Panc1 (cell line): ENCODE measurements at regions not wholly inside any gene's neighbourhood (a gene's known extent, or its start where the extent isn't known, plus 50 kb on each side); places are given as distances from the start of the nearest gene placed in this dataset.

Experiments used
- ATAC-seq: fragments of 200-7000 bp; cut with Tn5 transposase; 2 replicates; pipeline ENCODE4 v1.9.1; 2020; ENCODE audit warnings: mild to moderate bottlenecking, moderate library complexity
- BruUV-seq: library from RNA; stranded (reverse); fragments of 400-500 nt; replicated peaks from 2 replicates; lab custom pipeline; 2021; lab: Mats Ljungman, UMichigan
- CTCF ChIA-PET: fragments of 300-600 bp; sonication (Branson Sonifier 250); formaldehyde crosslinking; loops from one replicate; lab custom pipeline; 2022; ENCODE audit warnings: antibody characterized with exemption; lab: Charles Lee
- POLR2A ChIA-PET: fragments of 300-600 bp; sonication (Branson Sonifier 250); formaldehyde crosslinking; loops from one replicate; lab custom pipeline; 2022; ENCODE audit warnings: antibody characterized with exemption; lab: Charles Lee
- DNase-seq: peaks from one replicate; pipeline ENCODE4 v3.0.0-alpha.2; 2010; ENCODE audit warnings: low read depth, low spot score
- H3K27ac ChIP-seq: 2 replicates; pipeline ENCODE4 v1.5.1; 2011; ENCODE audit warnings: mild to moderate bottlenecking, low read length, inconsistent platforms
- H3K27me3 ChIP-seq: fragments of 200-500 bp; sonication (Bioruptor generic); 2 replicates; pipeline ENCODE4 v1.6.0; 2014; ENCODE audit warnings: low read length, inconsistent platforms; ENCODE audit not compliant: control insufficient read depth, insufficient read depth
- H3K36me3 ChIP-seq: fragments of 200-500 bp; sonication (Bioruptor generic); 2 replicates; pipeline ENCODE4 v1.5.1; 2014; ENCODE audit warnings: inconsistent platforms, mild to moderate bottlenecking, low read length, moderate library complexity; ENCODE audit not compliant: control insufficient read depth, insufficient read depth
- H3K4me1 ChIP-seq: 2 replicates; pipeline ENCODE4 v1.5.1; 2011; ENCODE audit warnings: inconsistent platforms, mild to moderate bottlenecking, low read length, moderate library complexity; ENCODE audit not compliant: control insufficient read depth, insufficient read depth
- H3K4me3 ChIP-seq, 2 experiments: 2 replicates each; pipeline ENCODE4 v1.5.1; 2011 to 2012; ENCODE audit warnings: low read depth in 2 of 2, low read length in 2 of 2, mild to moderate bottlenecking in 2 of 2, inconsistent platforms in 1 of 2, moderate library complexity in 1 of 2
- H3K9me3 ChIP-seq: fragments of 200-500 bp; sonication (Bioruptor generic); 2 replicates; pipeline ENCODE4 v1.5.1; 2014; ENCODE audit warnings: low read depth, mild to moderate bottlenecking, inconsistent platforms, low read length, moderate library complexity; ENCODE audit not compliant: control insufficient read depth, insufficient read depth
- POLR2AphosphoS5 ChIP-seq: IDR thresholded peaks from 2 replicates; pipeline ENCODE4 v1.6.1; 2012; ENCODE audit warnings: mild to moderate bottlenecking, low read depth, low read length, moderate library complexity
- SIN3A ChIP-seq: IDR thresholded peaks from 2 replicates; pipeline ENCODE4 v1.6.1; 2012; ENCODE audit warnings: low read depth, mild to moderate bottlenecking, low read length, moderate library complexity, borderline replicate concordance; ENCODE audit not compliant: insufficient read depth
- TCF7L2 ChIP-seq: IDR thresholded peaks from 2 replicates; pipeline ENCODE4 v1.6.1; 2011; ENCODE audit warnings: mild to moderate bottlenecking, low read depth, low read length, inconsistent platforms
- in situ Hi-C: cut with HindIII; loops from 2 replicates; pipeline ENCODE4 v1.10.0; 2016; ENCODE audit warnings: low sequenced_read_pairs, low pct_unique_long_range_greater_than_20kb
- intact Hi-C: fragments of 100-400 bp; cut with micrococcal nuclease; formaldehyde crosslinking; loops from one replicate; pipeline ENCODE4 v1.10.0; 2022; ENCODE audit not compliant: unreplicated experiment
- TF ChIP-seq, protein P1 (sequence below), 2 experiments: IDR thresholded peaks; 2 replicates each; pipeline ENCODE4 v1.6.1; 2011 to 2012; ENCODE audit warnings: low read depth in 2 of 2, control low read depth in 1 of 2, low read length in 1 of 2, mild to moderate bottlenecking in 1 of 2, moderate library complexity in 1 of 2; ENCODE audit not compliant: insufficient read depth in 1 of 2
- TF ChIP-seq, protein P2 (sequence below): fragments of 450-650 bp; IDR thresholded peaks from 2 replicates; pipeline ENCODE4 v1.5.1; 2017; ENCODE audit warnings: mild to moderate bottlenecking

DNA sequence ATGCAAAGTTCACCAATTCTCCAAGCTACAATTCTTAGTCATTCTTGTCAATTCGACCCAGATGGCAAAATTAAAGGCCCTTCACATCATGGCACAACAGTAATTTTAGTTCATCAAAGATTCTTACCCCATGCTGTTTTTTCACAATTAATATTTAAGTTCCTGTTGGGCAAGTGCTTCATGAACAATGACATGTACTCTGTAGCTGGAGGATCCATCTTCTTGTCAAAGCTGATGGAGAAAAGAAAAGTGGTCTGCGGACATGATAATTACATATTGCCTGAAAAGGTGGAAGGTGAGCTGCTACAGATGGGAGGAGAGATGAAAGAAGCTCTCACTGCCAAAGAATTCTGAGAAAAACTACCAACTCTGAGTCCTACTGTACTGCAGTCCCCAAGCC, 1370.3 kb upstream of the SLC10A2 start:
- Histone ChIP-seq H3K27ac (no peak overlapping the region), H3K4me1 (no peaks in the 10 kb centered on the region), H3K36me3 (no peaks in the 10 kb centered on the region; the same call in 1 of the 2 replicates), H3K27me3 (no peaks in the 10 kb centered on the region), H3K4me3 (no peak overlapping the region), H3K9me3 (no peaks in the 10 kb centered on the region)
- ATAC-seq = no peak
- POLR2A ChIA-PET = no interaction called here
- no TSS peak for BruUV-seq
- CTCF ChIA-PET = no interaction called here
- DNase-seq = no peak
- intact Hi-C loops (no loop called here), in situ Hi-C loops (no loop called here)
- TF ChIP-seq TCF7L2 (no peak), SIN3A (no peak)

DNA sequence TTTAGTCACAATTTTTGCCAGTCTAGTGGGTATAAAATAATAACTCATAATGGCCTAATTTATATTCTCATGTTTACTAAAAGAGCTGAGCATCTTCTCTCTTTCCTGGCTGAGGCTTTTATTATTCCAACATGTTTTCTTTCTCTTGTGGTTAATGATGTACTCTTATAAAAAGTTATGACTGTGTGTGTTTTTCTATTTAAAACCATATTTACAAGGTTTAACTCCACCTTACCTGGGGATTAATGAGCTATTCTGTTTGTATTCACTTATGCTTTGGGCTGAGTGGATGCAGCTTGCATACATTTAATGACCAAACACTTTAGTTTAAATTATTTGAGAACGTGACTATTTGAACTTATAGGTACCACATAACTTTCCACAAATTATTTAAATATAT, 1365.7 kb upstream of the SLC10A2 start:
- in situ Hi-C loops (no loop called here), intact Hi-C loops (no loop called here)
- ATAC-seq (no peak), DNase-seq (no peak)
- Histone ChIP-seq H3K27me3 (no peaks in the 10 kb centered on the region), H3K4me3 (no peak overlapping the region), H3K27ac (no peak overlapping the region), H3K36me3 (no peaks in the 10 kb centered on the region), H3K9me3 (no peaks in the 10 kb centered on the region), H3K4me1 (no peaks in the 10 kb centered on the region)
- BruUV-seq = no TSS peak
- ChIA-PET CTCF (no interaction called here), POLR2A (no interaction called here)
- TF ChIP-seq, protein P1, sequence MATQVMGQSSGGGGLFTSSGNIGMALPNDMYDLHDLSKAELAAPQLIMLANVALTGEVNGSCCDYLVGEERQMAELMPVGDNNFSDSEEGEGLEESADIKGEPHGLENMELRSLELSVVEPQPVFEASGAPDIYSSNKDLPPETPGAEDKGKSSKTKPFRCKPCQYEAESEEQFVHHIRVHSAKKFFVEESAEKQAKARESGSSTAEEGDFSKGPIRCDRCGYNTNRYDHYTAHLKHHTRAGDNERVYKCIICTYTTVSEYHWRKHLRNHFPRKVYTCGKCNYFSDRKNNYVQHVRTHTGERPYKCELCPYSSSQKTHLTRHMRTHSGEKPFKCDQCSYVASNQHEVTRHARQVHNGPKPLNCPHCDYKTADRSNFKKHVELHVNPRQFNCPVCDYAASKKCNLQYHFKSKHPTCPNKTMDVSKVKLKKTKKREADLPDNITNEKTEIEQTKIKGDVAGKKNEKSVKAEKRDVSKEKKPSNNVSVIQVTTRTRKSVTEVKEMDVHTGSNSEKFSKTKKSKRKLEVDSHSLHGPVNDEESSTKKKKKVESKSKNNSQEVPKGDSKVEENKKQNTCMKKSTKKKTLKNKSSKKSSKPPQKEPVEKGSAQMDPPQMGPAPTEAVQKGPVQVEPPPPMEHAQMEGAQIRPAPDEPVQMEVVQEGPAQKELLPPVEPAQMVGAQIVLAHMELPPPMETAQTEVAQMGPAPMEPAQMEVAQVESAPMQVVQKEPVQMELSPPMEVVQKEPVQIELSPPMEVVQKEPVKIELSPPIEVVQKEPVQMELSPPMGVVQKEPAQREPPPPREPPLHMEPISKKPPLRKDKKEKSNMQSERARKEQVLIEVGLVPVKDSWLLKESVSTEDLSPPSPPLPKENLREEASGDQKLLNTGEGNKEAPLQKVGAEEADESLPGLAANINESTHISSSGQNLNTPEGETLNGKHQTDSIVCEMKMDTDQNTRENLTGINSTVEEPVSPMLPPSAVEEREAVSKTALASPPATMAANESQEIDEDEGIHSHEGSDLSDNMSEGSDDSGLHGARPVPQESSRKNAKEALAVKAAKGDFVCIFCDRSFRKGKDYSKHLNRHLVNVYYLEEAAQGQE (IDR thresholded peaks at IDR 0.05; ENCODE audit: insufficient read depth in 1 of 2, low read depth in 2 of 2, low read length in 1 of 2) = no peak
- TF ChIP-seq SIN3A (no peak), POLR2AphosphoS5 (no peak), TCF7L2 (no peak)
- TF ChIP-seq, protein P2, sequence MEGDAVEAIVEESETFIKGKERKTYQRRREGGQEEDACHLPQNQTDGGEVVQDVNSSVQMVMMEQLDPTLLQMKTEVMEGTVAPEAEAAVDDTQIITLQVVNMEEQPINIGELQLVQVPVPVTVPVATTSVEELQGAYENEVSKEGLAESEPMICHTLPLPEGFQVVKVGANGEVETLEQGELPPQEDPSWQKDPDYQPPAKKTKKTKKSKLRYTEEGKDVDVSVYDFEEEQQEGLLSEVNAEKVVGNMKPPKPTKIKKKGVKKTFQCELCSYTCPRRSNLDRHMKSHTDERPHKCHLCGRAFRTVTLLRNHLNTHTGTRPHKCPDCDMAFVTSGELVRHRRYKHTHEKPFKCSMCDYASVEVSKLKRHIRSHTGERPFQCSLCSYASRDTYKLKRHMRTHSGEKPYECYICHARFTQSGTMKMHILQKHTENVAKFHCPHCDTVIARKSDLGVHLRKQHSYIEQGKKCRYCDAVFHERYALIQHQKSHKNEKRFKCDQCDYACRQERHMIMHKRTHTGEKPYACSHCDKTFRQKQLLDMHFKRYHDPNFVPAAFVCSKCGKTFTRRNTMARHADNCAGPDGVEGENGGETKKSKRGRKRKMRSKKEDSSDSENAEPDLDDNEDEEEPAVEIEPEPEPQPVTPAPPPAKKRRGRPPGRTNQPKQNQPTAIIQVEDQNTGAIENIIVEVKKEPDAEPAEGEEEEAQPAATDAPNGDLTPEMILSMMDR = no peak

DNA sequence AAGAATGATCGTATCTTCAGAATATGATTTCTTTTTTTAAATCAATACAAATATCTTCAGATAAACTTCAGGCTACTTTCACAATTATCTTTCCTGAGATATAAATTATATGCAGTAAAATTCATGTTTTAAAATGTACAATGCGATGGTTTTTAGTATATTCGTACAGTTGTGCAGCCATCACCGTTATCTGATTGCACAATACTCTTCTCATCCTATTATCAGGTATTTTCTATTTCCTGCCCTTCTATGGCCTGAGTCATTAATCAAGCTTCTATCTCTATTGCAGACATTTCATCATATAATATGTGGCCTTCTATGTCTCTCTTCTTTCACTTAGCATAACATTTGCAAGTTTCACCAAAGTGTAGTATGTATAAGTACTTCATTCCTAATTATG, 1360.2 kb upstream of the SLC10A2 start:
- intact Hi-C loops (no loop called here), in situ Hi-C loops (no loop called here)
- Histone ChIP-seq H3K9me3 (no peaks in the 10 kb centered on the region), H3K4me1 (no peaks in the 10 kb centered on the region), H3K4me3 (no peak overlapping the region), H3K27me3 (no peaks in the 10 kb centered on the region), H3K27ac (no peak overlapping the region), H3K36me3 (no peaks in the 10 kb centered on the region)
- ChIA-PET POLR2A (no interaction called here), CTCF (no interaction called here)
- DNase-seq (no peak), ATAC-seq (no peak)
- TF ChIP-seq SIN3A (no peak), POLR2AphosphoS5 (no peak), TCF7L2 (no peak)
- TF ChIP-seq, protein P1 (IDR thresholded peaks at IDR 0.05; ENCODE audit: insufficient read depth in 1 of 2, low read depth in 2 of 2, low read length in 1 of 2) = no peak
- TF ChIP-seq, protein P2 = no peak
- no TSS peak for BruUV-seq
